Neuronal stem cell (in vitro differentiated cells): ENCODE measurements at regions not wholly inside any gene's neighbourhood (a gene's known extent, or its start where the extent isn't known, plus 50 kb on each side); places are given as distances from the start of the nearest gene placed in this dataset.

Source experiments
- DNase-seq: peaks from one replicate; pipeline ENCODE4 v3.0.0-alpha.2; 2013; ENCODE audit warnings: low spot score
- H2AFZ ChIP-seq: one replicate; pipeline ENCODE4 v1.6.1; 2013; ENCODE audit warnings: mild to moderate bottlenecking, low read length, inconsistent platforms
- H2AK5ac ChIP-seq: 2 replicates; pipeline ENCODE4 v1.6.1; 2013; ENCODE audit warnings: low read depth, mild to moderate bottlenecking, inconsistent platforms, low read length, moderate library complexity, mixed read lengths
- H2BK120ac ChIP-seq: 2 replicates; pipeline ENCODE4 v1.6.1; 2013; ENCODE audit warnings: low read depth, mild to moderate bottlenecking, inconsistent platforms, low read length, moderate library complexity, mixed read lengths
- H2BK12ac ChIP-seq: one replicate; pipeline ENCODE4 v1.6.1; 2013; ENCODE audit warnings: low read length, inconsistent platforms
- H2BK15ac ChIP-seq: 2 replicates; pipeline ENCODE4 v1.6.1; 2013; ENCODE audit warnings: mild to moderate bottlenecking, low read length, inconsistent platforms, mixed read lengths
- H2BK5ac ChIP-seq: one replicate; pipeline ENCODE4 v1.6.1; 2013; ENCODE audit warnings: inconsistent platforms, mild to moderate bottlenecking, low read length, moderate library complexity
- H3K14ac ChIP-seq: one replicate; pipeline ENCODE4 v1.6.1; 2013; ENCODE audit warnings: low read length, inconsistent platforms
- H3K18ac ChIP-seq: 2 replicates; pipeline ENCODE4 v1.6.1; 2013; ENCODE audit warnings: low read length, inconsistent platforms
- H3K23ac ChIP-seq: 2 replicates; pipeline ENCODE4 v1.6.1; 2013; ENCODE audit warnings: low read depth, mild to moderate bottlenecking, mixed read lengths, low read length, inconsistent platforms; ENCODE audit not compliant: poor library complexity
- H3K27ac ChIP-seq: replicated peaks from 3 replicates; pipeline ENCODE4 v1.5.1; 2013; ENCODE audit warnings: low read length, inconsistent platforms
- H3K27me3 ChIP-seq, 3 experiments: 2 replicates each; pipeline ENCODE4 v1.6.1; 2013; ENCODE audit warnings: low read length in 3 of 3, mild to moderate bottlenecking in 2 of 3, inconsistent platforms in 1 of 3, low read depth in 1 of 3, mixed read lengths in 1 of 3, moderate library complexity in 1 of 3; ENCODE audit not compliant: control insufficient read depth in 3 of 3, insufficient read depth in 3 of 3
- H3K36me3 ChIP-seq, 2 donors: replicated peaks in 1 of 2; 2 replicates each; pipeline ENCODE4 v1.6.1; 2013; ENCODE audit warnings: low read length in 2 of 2; ENCODE audit not compliant: control insufficient read depth in 2 of 2, insufficient read depth in 2 of 2
- H3K4ac ChIP-seq: 2 replicates; pipeline ENCODE4 v1.6.1; 2013; ENCODE audit warnings: inconsistent platforms, mild to moderate bottlenecking, low read length, moderate library complexity
- H3K4me1 ChIP-seq, 2 donors: 1 replicate in 1 of 2; 2 replicates in 1 of 2; pipeline ENCODE4 v1.6.1; 2013; ENCODE audit warnings: low read length in 2 of 2, low read depth in 1 of 2; ENCODE audit not compliant: control insufficient read depth in 2 of 2, insufficient read depth in 1 of 2
- H3K4me2 ChIP-seq: one replicate; pipeline ENCODE4 v1.6.1; 2013; ENCODE audit warnings: mild to moderate bottlenecking, low read length, inconsistent platforms; ENCODE audit not compliant: insufficient read depth, poor library complexity, severe bottlenecking
- H3K4me3 ChIP-seq, 2 donors: 2 replicates each; pipeline ENCODE4 v1.5.1; 2013; ENCODE audit warnings: low read length in 2 of 2, mild to moderate bottlenecking in 2 of 2, inconsistent platforms in 1 of 2, moderate library complexity in 1 of 2
- H3K79me1 ChIP-seq: one replicate; pipeline ENCODE4 v1.6.1; 2013; ENCODE audit warnings: low read depth, mild to moderate bottlenecking, inconsistent platforms, low read length, moderate library complexity
- H3K9ac ChIP-seq: one replicate; pipeline ENCODE4 v1.6.1; 2013; ENCODE audit warnings: mild to moderate bottlenecking, low read depth, low read length, inconsistent platforms; ENCODE audit not compliant: poor library complexity
- H3K9me3 ChIP-seq, 2 donors: replicated peaks in 1 of 2; 2 replicates each; pipeline versions ENCODE3 to v1.6.1; 2013; ENCODE audit warnings: low read length in 2 of 2, mild to moderate bottlenecking in 2 of 2, inconsistent platforms in 1 of 2, low read depth in 1 of 2, mixed read lengths in 1 of 2, moderate library complexity in 1 of 2; ENCODE audit not compliant: control insufficient read depth in 2 of 2, insufficient read depth in 1 of 2
- H4K8ac ChIP-seq: one replicate; pipeline ENCODE4 v1.6.1; 2013; ENCODE audit warnings: low read depth, mild to moderate bottlenecking, inconsistent platforms, low read length, moderate library complexity
- H4K91ac ChIP-seq: one replicate; pipeline ENCODE4 v1.6.1; 2013; ENCODE audit warnings: low read length, low read depth, mild to moderate bottlenecking, inconsistent platforms; ENCODE audit not compliant: poor library complexity
- whole genome bisulfite sequencing, 2 donors: extraction: QIAGEN DNeasy Blood & Tissue Kit; methylation state at CpG; one replicate each; pipeline ENCODE4 v1.1.7; 2013; ENCODE audit warnings: missing lambda C conversion rate in 2 of 2, mixed read lengths in 1 of 2; ENCODE audit not compliant: insufficient read length in 2 of 2, insufficient replicate concordance in 1 of 2; ENCODE audit errors: extremely low coverage in 2 of 2; 5-methylcytosine and 5-hydroxymethylcytosine counted together

- no peak for DNase-seq
- H2AK5ac ChIP-seq, result no peak overlapping the region
- H3K4ac ChIP-seq, result no peak overlapping the region
- H4K8ac ChIP-seq, result no peak overlapping the region
- no peak overlapping the region for H2BK120ac ChIP-seq
- H3K27ac ChIP-seq, result no peak overlapping the region
- no peaks in the 10 kb centered on the region for H3K27me3 ChIP-seq
- no peaks in the 10 kb centered on the region for H3K9me3 ChIP-seq
- no peaks in the 10 kb centered on the region for H3K79me1 ChIP-seq
- no peak overlapping the region for H3K4me2 ChIP-seq
- no peak overlapping the region for H3K4me3 ChIP-seq
- no peak overlapping the region for H2BK12ac ChIP-seq
- H2AFZ ChIP-seq, result no peak overlapping the region
- H3K18ac ChIP-seq, result no peak overlapping the region
- H3K14ac ChIP-seq, result no peak overlapping the region
- H3K4me1 ChIP-seq, result no peaks in the 10 kb centered on the region
- no peak overlapping the region for H2BK5ac ChIP-seq
- no peak overlapping the region for H3K9ac ChIP-seq
- H2BK15ac ChIP-seq, result no peak overlapping the region
- H4K91ac ChIP-seq, result no peak overlapping the region
- no peaks in the 10 kb centered on the region for H3K36me3 ChIP-seq
- H3K23ac ChIP-seq, result no peak overlapping the region
These were observed 81.6 kb downstream of the TMEM215 start for GRCh38 chr9:32864971-32865370.

GRCh38 chr9:32866273-32866672, 82.9 kb downstream of the TMEM215 start:
- Histone ChIP-seq H3K27me3 (no peaks in the 10 kb centered on the region), H3K36me3 (no peaks in the 10 kb centered on the region), H3K18ac (no peak overlapping the region), H2BK120ac (no peak overlapping the region), H3K4ac (no peak overlapping the region), H4K8ac (no peak overlapping the region), H2BK15ac (no peak overlapping the region), H3K4me2 (no peak overlapping the region), H3K4me1 (no peaks in the 10 kb centered on the region), H2AK5ac (no peak overlapping the region), H2AFZ (no peak overlapping the region), H2BK5ac (no peak overlapping the region), H3K9me3 (no peaks in the 10 kb centered on the region), H3K9ac (no peak overlapping the region), H3K14ac (no peak overlapping the region), H3K27ac (no peak overlapping the region), H2BK12ac (no peak overlapping the region), H4K91ac (no peak overlapping the region), H3K79me1 (no peaks in the 10 kb centered on the region), H3K4me3 (no peak overlapping the region), H3K23ac (no peak overlapping the region)
- no CpG with 5 or more reads among the region's 4 CpGs for WGBS, 2 donors
- DNase-seq, result no peak

GRCh38 chr9:32867026-32867425, 83.7 kb downstream of the TMEM215 start:
- Histone ChIP-seq H3K4me3 (no peak overlapping the region), H4K91ac (no peak overlapping the region), H2BK15ac (no peak overlapping the region), H3K14ac (no peak overlapping the region), H3K9me3 (no peaks in the 10 kb centered on the region), H4K8ac (no peak overlapping the region), H2AFZ (no peak overlapping the region), H3K79me1 (no peaks in the 10 kb centered on the region), H3K23ac (no peak overlapping the region), H2AK5ac (no peak overlapping the region), H2BK120ac (no peak overlapping the region), H3K27me3 (no peaks in the 10 kb centered on the region), H3K18ac (no peak overlapping the region), H2BK12ac (no peak overlapping the region), H2BK5ac (no peak overlapping the region), H3K36me3 (no peaks in the 10 kb centered on the region), H3K27ac (no peak overlapping the region), H3K9ac (no peak overlapping the region), H3K4me1 (no peaks in the 10 kb centered on the region), H3K4me2 (no peak overlapping the region), H3K4ac (no peak overlapping the region)
- no CpG with 5 or more reads among the region's 2 CpGs for WGBS, 2 donors
- DNase-seq, result no peak

- Histone ChIP-seq H3K14ac (no peak overlapping the region), H3K4me1 (no peaks in the 10 kb centered on the region), H3K23ac (no peak overlapping the region), H2AK5ac (no peak overlapping the region), H3K9me3 (no peaks in the 10 kb centered on the region), H2BK12ac (no peak overlapping the region), H3K79me1 (no peaks in the 10 kb centered on the region), H3K4ac (no peak overlapping the region), H2BK15ac (no peak overlapping the region), H2BK120ac (no peak overlapping the region), H3K27ac (no peak overlapping the region), H2AFZ (no peak overlapping the region), H4K91ac (no peak overlapping the region), H2BK5ac (no peak overlapping the region), H3K9ac (no peak overlapping the region), H3K4me2 (no peak overlapping the region), H3K36me3 (no peaks in the 10 kb centered on the region), H3K27me3 (no peaks in the 10 kb centered on the region), H4K8ac (no peak overlapping the region), H3K4me3 (no peak overlapping the region), H3K18ac (no peak overlapping the region)
- no peak for DNase-seq
- no CpG with 5 or more reads among the region's 3 CpGs for WGBS, 2 donors
These were observed 84.4 kb downstream of the TMEM215 start for GRCh38 chr9:32867601-32868204.
